ENCODE measurements at regions not wholly inside any gene's neighbourhood (a gene's known extent, or its start where the extent isn't known, plus 50 kb on each side); places are given as distances from the start of the nearest gene placed in this dataset.

DNA sequence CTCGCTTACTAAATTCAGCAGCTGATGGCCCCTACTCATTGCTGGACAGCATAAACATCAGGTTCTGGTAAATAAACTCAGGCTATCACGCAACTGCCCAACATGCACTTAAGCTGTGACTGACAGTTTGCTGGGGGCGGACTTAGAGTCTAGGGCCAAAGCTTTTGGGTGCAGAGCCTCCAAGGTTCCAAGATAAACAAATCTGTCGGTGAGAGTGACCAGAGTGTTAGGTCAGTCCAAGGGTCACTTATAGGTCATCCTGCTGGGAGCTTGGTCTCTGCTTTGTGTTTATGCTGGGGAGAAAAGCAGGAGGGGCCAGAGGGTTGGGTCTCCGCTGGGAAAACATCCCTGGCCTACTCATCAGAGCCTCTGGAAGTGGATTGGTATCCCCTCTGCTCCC, 188.6 kb upstream of the GATA6 start (continued):
- TF ChIP-seq MTF2 (CRISPR knock-in tag; IDR thresholded peaks at IDR 0.05; ENCODE audit: borderline replicate concordance) (no peak), IRF2 (CRISPR knock-in tag; IDR thresholded peaks at IDR 0.05) (peak; percentile 52; the same call in 1 of the 2 replicates), MAZ (IDR thresholded peaks at IDR 0.05; ENCODE audit: borderline replicate concordance, low read depth, low read length) (no peak), MAZ (CRISPR knock-in tag; IDR thresholded peaks at IDR 0.05; ENCODE audit: low read depth) (no peak), TBX2 (CRISPR knock-in tag; IDR thresholded peaks at IDR 0.05; ENCODE audit: borderline replicate concordance) (peak; percentile 95), RARA (CRISPR knock-in tag; IDR thresholded peaks at IDR 0.05) (peak; percentile 98), SNRNP70 (IDR thresholded peaks at IDR 0.05; ENCODE audit: low read depth, low read length) (no peak), ZNF619 (CRISPR knock-in tag; IDR thresholded peaks at IDR 0.05) (0 out of 2 replicates have a peak, but pooled peaks have one; percentile 32), CREM (IDR thresholded peaks at IDR 0.05) (peak; percentile 68), CREM (CRISPR knock-in tag; IDR thresholded peaks at IDR 0.05) (no peak), FOXJ3 (CRISPR knock-in tag; IDR thresholded peaks at IDR 0.05; ENCODE audit: borderline replicate concordance) (peak; percentile 80; the same call in 1 of the 2 replicates), ZNF232 (CRISPR knock-in tag; IDR thresholded peaks at IDR 0.05; ENCODE audit: borderline replicate concordance) (no peak), MAFK (conservative IDR thresholded peaks at IDR 0.05 in 1 of 2, IDR thresholded peaks at IDR 0.05 in 1 of 2; ENCODE audit: low read length in 2 of 2) (0 out of 4 replicates have a peak, but pooled peaks of 1 of the 2 experiments have one; percentile 18), FOSL2 (CRISPR knock-in tag; IDR thresholded peaks at IDR 0.05) (peak; percentile 71), SP140L (CRISPR knock-in tag; IDR thresholded peaks at IDR 0.05; ENCODE audit: borderline replicate concordance) (no peak), NBN (conservative IDR thresholded peaks at IDR 0.05) (no peak), CEBPB (IDR thresholded peaks at IDR 0.05; ENCODE audit: borderline replicate concordance, low read depth, low read length) (0 out of 2 replicates have a peak, but pooled peaks have one; percentile 0), ZNF160 (CRISPR knock-in tag; IDR thresholded peaks at IDR 0.05) (no peak), LCORL (IDR thresholded peaks at IDR 0.05) (peak; percentile 37; the same call in 1 of the 2 replicates), LCORL (CRISPR knock-in tag; IDR thresholded peaks at IDR 0.05) (peak; percentile 94), FOXO1 (CRISPR knock-in tag; IDR thresholded peaks at IDR 0.05) (peak; percentile 89), SNAI1 (CRISPR knock-in tag; IDR thresholded peaks at IDR 0.05; ENCODE audit: borderline replicate concordance) (no peak)
- TF ChIP-seq, protein P1, sequence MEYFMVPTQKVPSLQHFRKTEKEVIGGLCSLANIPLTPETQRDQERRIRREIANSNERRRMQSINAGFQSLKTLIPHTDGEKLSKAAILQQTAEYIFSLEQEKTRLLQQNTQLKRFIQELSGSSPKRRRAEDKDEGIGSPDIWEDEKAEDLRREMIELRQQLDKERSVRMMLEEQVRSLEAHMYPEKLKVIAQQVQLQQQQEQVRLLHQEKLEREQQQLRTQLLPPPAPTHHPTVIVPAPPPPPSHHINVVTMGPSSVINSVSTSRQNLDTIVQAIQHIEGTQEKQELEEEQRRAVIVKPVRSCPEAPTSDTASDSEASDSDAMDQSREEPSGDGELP (IDR thresholded peaks at IDR 0.05; ENCODE audit: borderline replicate concordance, low read depth): peak; percentile 63
- TF ChIP-seq, protein P2, sequence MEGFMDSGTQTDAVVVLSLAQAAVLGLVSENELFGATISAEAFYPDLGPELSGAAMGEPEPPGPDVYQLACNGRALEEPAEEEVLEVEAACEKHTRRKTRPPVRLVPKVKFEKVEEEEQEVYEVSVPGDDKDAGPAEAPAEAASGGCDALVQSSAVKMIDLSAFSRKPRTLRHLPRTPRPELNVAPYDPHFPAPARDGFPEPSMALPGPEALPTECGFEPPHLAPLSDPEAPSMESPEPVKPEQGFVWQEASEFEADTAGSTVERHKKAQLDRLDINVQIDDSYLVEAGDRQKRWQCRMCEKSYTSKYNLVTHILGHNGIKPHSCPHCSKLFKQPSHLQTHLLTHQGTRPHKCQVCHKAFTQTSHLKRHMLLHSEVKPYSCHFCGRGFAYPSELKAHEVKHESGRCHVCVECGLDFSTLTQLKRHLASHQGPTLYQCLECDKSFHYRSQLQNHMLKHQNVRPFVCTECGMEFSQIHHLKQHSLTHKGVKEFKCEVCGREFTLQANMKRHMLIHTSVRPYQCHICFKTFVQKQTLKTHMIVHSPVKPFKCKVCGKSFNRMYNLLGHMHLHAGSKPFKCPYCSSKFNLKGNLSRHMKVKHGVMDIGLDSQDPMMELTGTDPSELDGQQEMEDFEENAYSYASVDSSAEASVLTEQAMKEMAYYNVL (CRISPR knock-in tag; IDR thresholded peaks at IDR 0.05; ENCODE audit: borderline replicate concordance): peak; percentile 63; the same call in 1 of the 2 replicates
- TF ChIP-seq, protein P3, sequence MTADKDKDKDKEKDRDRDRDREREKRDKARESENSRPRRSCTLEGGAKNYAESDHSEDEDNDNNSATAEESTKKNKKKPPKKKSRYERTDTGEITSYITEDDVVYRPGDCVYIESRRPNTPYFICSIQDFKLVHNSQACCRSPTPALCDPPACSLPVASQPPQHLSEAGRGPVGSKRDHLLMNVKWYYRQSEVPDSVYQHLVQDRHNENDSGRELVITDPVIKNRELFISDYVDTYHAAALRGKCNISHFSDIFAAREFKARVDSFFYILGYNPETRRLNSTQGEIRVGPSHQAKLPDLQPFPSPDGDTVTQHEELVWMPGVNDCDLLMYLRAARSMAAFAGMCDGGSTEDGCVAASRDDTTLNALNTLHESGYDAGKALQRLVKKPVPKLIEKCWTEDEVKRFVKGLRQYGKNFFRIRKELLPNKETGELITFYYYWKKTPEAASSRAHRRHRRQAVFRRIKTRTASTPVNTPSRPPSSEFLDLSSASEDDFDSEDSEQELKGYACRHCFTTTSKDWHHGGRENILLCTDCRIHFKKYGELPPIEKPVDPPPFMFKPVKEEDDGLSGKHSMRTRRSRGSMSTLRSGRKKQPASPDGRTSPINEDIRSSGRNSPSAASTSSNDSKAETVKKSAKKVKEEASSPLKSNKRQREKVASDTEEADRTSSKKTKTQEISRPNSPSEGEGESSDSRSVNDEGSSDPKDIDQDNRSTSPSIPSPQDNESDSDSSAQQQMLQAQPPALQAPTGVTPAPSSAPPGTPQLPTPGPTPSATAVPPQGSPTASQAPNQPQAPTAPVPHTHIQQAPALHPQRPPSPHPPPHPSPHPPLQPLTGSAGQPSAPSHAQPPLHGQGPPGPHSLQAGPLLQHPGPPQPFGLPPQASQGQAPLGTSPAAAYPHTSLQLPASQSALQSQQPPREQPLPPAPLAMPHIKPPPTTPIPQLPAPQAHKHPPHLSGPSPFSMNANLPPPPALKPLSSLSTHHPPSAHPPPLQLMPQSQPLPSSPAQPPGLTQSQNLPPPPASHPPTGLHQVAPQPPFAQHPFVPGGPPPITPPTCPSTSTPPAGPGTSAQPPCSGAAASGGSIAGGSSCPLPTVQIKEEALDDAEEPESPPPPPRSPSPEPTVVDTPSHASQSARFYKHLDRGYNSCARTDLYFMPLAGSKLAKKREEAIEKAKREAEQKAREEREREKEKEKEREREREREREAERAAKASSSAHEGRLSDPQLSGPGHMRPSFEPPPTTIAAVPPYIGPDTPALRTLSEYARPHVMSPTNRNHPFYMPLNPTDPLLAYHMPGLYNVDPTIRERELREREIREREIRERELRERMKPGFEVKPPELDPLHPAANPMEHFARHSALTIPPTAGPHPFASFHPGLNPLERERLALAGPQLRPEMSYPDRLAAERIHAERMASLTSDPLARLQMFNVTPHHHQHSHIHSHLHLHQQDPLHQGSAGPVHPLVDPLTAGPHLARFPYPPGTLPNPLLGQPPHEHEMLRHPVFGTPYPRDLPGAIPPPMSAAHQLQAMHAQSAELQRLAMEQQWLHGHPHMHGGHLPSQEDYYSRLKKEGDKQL (CRISPR knock-in tag; IDR thresholded peaks at IDR 0.05; ENCODE audit: low read depth): peak; percentile 67
